ENCODE measurements at regions not wholly inside any gene's neighbourhood (a gene's known extent, or its start where the extent isn't known, plus 50 kb on each side); places are given as distances from the start of the nearest gene placed in this dataset.

DNA sequence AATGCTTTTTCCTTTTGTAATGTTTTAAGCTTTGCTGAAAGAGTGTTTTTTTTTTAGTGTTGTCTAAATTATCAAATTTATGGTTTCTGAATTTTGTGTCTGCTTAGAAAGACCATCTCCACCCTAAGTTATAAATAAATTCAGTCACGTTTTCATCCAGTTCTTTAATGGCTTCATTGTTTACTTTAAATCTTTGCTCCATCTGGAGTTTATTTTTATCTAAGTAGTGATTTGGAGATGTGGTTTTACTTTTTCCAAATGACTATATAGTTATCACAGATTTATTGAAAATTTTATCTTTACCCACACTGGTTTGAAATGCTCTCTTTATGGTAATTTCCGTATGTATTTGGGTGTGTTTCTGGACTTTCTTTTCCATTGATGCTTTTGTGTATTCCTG, 577.2 kb upstream of the ZNF608 start:
- DNase-seq, result peak in 1 of 2 donors; percentile 7

DNA sequence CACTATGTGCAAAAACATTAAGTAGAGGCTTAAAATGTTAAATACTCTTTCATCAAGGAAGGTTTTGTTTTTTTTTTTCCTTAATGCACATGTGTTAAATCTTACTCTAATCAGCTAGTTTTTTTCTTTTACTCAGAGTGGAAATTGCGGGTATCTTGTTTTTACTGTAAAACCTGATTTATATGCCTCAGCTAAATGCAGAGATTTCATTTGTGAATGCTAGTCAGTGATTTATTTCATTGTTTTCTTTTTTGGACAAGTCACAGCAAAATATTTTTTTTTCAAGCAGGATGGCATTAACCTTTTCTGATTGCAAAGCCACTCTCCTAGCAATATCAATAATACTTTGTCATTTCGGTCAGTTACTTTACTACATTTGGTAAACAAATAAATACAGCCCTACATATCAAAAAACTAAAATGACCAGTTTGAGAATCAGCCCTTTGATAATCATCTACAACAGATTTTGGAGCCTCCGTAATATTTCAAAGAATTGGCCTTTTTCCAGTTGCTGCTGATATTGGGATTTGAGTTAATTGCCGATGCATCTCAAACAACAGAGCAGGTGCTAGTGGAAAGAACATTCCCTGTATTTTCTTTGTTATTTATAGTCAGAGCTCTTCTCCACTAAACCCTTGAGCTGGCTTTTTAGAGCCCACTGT, 579.2 kb upstream of the ZNF608 start:
- no peak for DNase-seq

- no peak for DNase-seq
Observed at GRCh38 chr5:125326150-125326510, 579.7 kb upstream of the ZNF608 start.

DNA sequence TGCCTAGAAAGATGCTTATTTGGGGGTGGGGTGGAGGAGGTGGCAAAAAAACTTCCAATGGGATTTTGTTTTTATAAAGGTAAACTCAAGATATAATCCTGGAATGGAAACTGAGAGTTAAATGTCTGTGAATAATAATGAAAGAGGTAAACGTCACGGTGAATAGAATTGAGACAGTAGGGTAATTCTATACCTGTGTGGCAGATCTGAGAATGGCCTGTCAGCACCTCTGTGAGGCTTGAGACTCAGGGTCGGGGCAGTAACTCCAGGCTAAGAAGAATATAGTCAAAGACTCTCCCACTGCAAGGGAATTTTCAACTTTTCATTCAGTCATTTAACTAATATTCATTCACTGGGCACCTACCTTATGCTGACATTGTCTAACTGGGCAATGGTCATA, 581.2 kb upstream of the ZNF608 start:
- no peak for DNase-seq

DNA sequence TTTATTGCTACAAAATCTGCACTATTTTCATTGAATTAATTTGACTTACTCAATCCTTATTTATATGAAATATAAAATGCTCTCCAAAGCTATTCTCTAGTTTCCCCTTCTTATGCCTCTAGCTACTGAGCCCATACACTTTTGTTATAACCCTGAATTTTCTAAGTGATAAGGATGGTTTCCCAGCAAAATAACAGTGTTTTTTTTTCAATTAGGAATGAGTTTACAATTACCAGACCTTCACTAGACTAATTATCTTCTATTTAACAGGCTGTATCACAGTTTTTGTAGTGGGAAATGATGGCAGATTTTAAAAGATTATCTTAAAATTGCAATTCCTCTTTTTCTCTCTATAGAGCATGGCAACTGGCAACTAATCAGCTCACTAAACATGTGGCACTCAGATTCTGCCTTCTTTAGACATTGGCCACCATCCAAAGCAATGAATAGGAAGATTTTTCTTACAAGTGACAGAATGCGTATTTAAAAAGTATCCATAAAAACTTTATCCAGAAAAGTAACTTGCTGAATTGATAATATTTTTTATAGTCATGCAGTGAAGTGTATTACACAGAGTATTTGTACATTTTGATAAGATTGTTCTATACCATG, 585.7 kb upstream of the ZNF608 start:
- no peak for DNase-seq

DNA sequence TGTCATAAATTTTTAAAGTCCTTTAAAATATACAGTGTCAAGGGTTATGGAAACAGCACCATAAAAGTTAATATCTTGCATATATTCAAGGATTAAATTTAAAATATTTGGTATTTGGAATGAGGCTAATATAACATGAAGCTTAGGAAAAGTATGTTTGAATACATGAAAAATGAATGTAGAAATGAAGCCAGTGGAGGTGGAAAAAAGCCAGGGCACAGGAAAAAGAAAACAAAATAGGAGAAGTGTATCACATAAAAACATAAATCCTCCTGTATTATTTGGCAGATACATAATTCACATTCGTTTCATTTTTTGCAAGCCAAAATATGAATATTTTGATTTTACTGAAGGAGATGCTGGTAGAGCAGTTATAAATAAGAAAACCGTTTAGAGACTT, 587.0 kb upstream of the ZNF608 start:
- DNase-seq, result no peak

- no peak for DNase-seq
Observed at GRCh38 chr5:125336401-125336800, 590.0 kb upstream of the ZNF608 start.

DNA sequence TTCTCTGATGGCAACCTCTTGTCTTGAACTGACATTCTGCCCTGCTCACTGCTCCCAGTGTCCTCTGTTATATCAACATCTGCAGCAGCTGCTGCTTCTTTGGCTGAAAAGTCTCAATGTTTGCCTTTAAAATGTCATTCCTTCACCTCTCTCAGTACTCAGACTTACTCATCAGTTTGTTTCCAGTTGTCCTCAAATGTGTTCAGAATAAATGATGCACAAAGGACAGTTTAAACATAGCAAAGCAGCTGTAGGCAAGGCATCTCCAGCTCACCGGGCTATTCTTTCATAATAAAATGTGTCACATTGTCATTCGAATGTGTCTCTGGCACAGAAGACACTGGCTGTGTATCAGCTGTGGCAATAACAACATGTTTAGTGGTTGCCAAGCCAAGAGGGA, 590.9 kb upstream of the ZNF608 start:
- no peak for DNase-seq

- no peak for DNase-seq
Observed at GRCh38 chr5:125338440-125339174, 592.2 kb upstream of the ZNF608 start.

DNA sequence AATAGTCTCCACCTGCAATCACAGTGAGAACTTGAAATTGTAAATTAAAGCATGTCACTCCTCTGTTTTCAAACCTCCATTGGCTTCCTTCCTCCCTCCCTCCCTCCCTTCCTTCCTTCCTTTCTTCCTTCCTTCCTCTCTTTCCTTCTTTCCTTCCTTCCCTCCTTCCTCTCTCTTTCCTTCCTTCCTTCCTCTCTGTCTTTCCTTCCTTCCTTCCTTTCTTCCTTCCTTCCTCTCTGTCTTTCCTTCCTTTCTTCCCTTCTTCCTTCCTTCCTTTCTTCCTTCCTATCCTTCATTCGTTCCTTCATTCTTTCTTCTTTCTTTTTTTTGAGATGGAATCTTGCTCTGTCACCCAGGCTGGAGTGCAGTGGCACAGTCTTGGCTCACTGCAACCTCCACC, 595.0 kb upstream of the ZNF608 start:
- no peak for DNase-seq

DNA sequence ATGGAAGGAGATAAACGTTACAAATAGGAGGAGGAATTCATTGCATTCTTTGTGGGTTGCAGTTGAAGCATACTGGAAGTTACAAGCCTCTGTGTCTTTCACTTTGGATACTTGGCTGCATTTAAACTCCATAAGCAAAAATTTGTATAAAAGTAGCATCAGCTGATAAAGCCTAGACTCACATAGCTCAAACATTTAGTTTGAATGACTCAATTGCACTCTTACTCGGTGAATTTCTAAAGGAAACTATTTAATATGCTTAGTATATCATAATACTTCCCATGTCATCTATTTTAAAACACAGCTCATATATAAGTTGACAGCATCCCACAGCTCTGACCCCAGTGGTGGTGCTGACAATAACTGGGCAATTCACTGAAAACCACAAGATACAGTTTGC, 596.6 kb upstream of the ZNF608 start:
- no peak for DNase-seq

- DNase-seq, result no peak
Observed at GRCh38 chr5:125346316-125346715, 599.9 kb upstream of the ZNF608 start.

- DNase-seq, result peak; percentile 65 to 68
Observed at GRCh38 chr5:125348221-125348692, 601.8 kb upstream of the ZNF608 start.

DNA sequence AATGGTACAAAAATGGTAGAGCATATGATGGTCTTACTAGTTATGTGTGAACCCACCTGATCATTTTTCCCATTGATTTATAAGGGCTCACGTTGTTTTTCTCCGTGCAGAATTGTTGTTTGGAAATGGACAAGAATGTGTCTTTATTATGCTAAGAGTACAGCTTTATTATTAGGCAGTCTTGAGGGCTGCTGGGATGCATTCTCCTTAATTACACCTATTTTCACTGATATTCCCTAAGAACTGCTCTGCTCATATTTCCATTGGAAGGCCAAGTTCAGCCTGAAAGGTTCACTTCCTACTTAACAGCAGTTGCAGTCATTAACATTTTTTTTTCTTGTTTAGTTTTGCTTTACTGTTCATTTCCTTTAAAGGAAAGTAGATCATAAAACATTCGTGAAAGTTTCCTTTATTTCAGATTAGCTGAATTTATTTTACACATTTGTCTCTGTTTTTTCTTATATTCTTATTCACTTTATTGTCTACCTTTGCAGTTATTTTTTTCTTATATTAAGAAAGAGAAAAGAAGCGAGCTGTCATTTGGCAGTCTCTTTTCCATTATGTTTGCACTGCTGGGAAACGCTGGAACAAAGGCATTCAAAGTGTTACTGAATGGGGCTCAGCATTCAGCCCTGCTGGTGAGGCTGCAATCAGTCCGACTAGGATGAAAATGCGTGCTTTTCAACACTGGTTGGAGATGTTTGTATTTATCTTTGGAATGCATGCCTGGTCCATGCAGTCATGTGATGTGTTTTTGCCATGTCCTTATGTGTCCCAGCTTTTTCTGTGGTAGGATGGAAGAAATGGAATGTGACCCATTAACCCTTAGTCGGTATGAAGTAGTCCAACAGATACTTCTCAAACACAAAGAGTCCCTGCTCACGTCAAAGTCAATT, 602.7 kb upstream of the ZNF608 start:
- DNase-seq, result no peak

GRCh38 chr5:125357660-125358059, 611.2 kb upstream of the ZNF608 start:
- no peak for DNase-seq

GRCh38 chr5:125365747-125366146, 619.3 kb upstream of the ZNF608 start:
- DNase-seq, result no peak

GRCh38 chr5:125367702-125368101, 621.3 kb upstream of the ZNF608 start:
- DNase-seq, result no peak

GRCh38 chr5:125370461-125371205, 624.2 kb upstream of the ZNF608 start:
- no peak for DNase-seq

DNA sequence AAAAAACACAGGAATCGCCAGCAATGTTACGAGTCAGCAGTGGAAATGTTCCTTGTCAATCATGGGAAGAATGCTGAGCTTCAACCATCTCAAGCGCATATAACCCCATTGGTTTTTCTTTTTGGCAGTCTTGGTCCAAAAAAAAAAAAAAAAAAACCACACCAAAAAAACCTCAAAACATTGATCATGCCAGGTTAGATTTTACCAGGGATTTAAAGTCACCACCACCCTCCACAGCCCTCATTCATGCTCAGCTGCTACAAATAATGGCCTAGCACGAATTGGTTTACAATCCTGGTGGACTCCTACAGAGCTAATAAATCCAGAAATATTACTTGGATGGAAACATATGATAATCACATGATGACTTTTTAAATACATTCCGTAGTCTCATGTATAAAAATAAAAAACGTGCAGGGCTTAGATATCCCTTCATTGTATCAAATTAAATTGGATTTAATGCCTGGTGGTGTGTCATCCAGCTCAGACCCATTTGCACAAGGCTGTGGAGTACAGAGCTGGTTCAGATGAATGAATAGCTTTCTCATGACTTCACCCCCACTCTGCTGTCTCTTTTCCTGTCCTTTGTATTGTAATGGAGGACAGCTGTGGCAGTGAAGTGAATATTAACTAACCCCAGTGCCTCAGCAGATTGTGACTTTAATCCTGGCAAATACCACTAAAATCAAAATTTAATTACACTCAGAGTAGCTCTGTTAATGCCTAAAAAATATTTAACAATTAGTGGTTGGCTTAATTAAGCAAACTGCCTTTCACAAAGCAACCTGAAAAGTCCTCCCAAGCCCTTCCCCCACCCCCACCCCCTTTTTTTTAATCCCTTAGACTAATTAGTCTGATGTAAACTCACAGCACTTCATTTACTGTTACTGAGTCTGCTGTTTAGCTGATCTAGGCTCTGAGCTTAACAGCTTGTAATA, 626.5 kb upstream of the ZNF608 start:
- no peak for DNase-seq

GRCh38 chr5:125375143-125375542, 628.7 kb upstream of the ZNF608 start:
- no peak for DNase-seq

Data from right lung (tissue), 2 donors.